Endothelial cell of umbilical vein (primary cell): ENCODE measurements at regions not wholly inside any gene's neighbourhood (a gene's known extent, or its start where the extent isn't known, plus 50 kb on each side); places are given as distances from the start of the nearest gene placed in this dataset.

Experiments
- BruUV-seq: library from RNA; stranded (reverse); fragments of 400-500 nt; replicated peaks from 2 replicates; lab custom pipeline; 2021; lab: Mats Ljungman, UMichigan
- CTCF ChIA-PET: fragments of 300-600, 350-600 bp; sonication (Branson Sonifier 250); formaldehyde crosslinking; loops from one replicate; lab custom pipeline; 2021; ENCODE audit warnings: antibody characterized with exemption, inconsistent platforms; lab: Charles Lee
- POLR2A ChIA-PET: fragments of 300-600, 350-600 bp; sonication (Branson Sonifier 250); formaldehyde crosslinking; loops from one replicate; lab custom pipeline; 2021; ENCODE audit warnings: antibody characterized with exemption, inconsistent platforms; lab: Charles Lee
- DNase-seq: peaks from one replicate; pipeline ENCODE4 v3.0.0-alpha.2; 2011; ENCODE audit warnings: low read depth, low spot score
- FAIRE-seq: peaks from 2 replicates; lab custom pipeline; 2011; peaks lifted over from hg19 to GRCh38; lab: Jason Lieb, UNC
- H2AFZ ChIP-seq: 2 replicates; pipeline ENCODE4 v1.6.0; 2012; ENCODE audit warnings: low read depth, low read length, control low read depth, inconsistent platforms
- H3K27ac ChIP-seq: 2 replicates; pipeline ENCODE4 v1.5.1; 2011; ENCODE audit warnings: low read depth, mild to moderate bottlenecking, control low read depth, low read length, moderate library complexity; ENCODE audit not compliant: insufficient read depth
- H3K27me3 ChIP-seq, 2 experiments: 2 replicates each; pipeline versions ENCODE4 v1.6.0 to v1.6.1; 2011; ENCODE audit warnings: low read length in 2 of 2, mixed read lengths in 1 of 2; ENCODE audit not compliant: control insufficient read depth in 2 of 2, insufficient read depth in 2 of 2
- H3K36me3 ChIP-seq, 2 experiments: 2 replicates in 1 of 2; 3 replicates in 1 of 2; pipeline ENCODE4 v1.5.1; 2011; ENCODE audit warnings: low read length in 2 of 2, mild to moderate bottlenecking in 1 of 2, moderate library complexity in 1 of 2; ENCODE audit not compliant: control insufficient read depth in 2 of 2, insufficient read depth in 2 of 2; ENCODE audit errors: extremely low read depth in 1 of 2
- H3K4me1 ChIP-seq: 3 replicates; pipeline ENCODE4 v1.5.1; 2011; ENCODE audit warnings: mild to moderate bottlenecking, low read length; ENCODE audit not compliant: control insufficient read depth, insufficient read depth; ENCODE audit errors: extremely low read depth
- H3K4me2 ChIP-seq: 2 replicates; pipeline ENCODE4 v1.6.1; 2011; ENCODE audit warnings: low read length, control low read depth, mixed read lengths; ENCODE audit not compliant: insufficient read depth
- H3K4me3 ChIP-seq, 3 experiments: fragments of 200-600 bp in 1 of 3; sonication (generic), shearing (Covaris generic) in 1 of 3; replicated peaks in 1 of 3; 2 replicates each; pipeline ENCODE4 v1.5.1; 2011 to 2016; ENCODE audit warnings: control low read depth in 3 of 3, low read length in 3 of 3, mild to moderate bottlenecking in 2 of 3, inconsistent platforms in 1 of 3, low read depth in 1 of 3, moderate library complexity in 1 of 3; ENCODE audit not compliant: insufficient read depth in 1 of 3
- H3K79me2 ChIP-seq: 2 replicates; pipeline ENCODE4 v1.6.0; 2012; ENCODE audit warnings: low read length, inconsistent platforms; ENCODE audit not compliant: control insufficient read depth, insufficient read depth
- H3K9ac ChIP-seq: replicated peaks from 2 replicates; pipeline ENCODE3; 2011; ENCODE audit warnings: low read length, control low read depth; ENCODE audit not compliant: insufficient read depth; ENCODE audit errors: extremely low read depth
- H3K9me1 ChIP-seq: replicated peaks from 3 replicates; pipeline ENCODE4 v1.6.0; 2011; ENCODE audit warnings: mild to moderate bottlenecking, low read length; ENCODE audit not compliant: control insufficient read depth, insufficient read depth; ENCODE audit errors: extremely low read depth
- H3K9me3 ChIP-seq: replicated peaks from 2 replicates; pipeline ENCODE4 v1.5.1; 2012; ENCODE audit warnings: low read length, inconsistent platforms; ENCODE audit not compliant: control insufficient read depth, insufficient read depth
- H4K20me1 ChIP-seq: replicated peaks from 2 replicates; pipeline ENCODE3; 2011; ENCODE audit warnings: mild to moderate bottlenecking, low read length; ENCODE audit not compliant: control insufficient read depth, insufficient read depth; ENCODE audit errors: extremely low read depth
- CTCF ChIP-seq, 2 donors: IDR thresholded peaks; 1 replicate in 1 of 2; 2 replicates in 1 of 2; pipeline ENCODE4 v1.5.1; 2011; ENCODE audit warnings: low read length in 2 of 2, mild to moderate bottlenecking in 2 of 2, moderate library complexity in 2 of 2, control low read depth in 1 of 2, inconsistent platforms in 1 of 2, low read depth in 1 of 2; ENCODE audit not compliant: insufficient read depth in 1 of 2; ENCODE audit errors: extremely low read depth in 1 of 2
- EZH2 ChIP-seq: IDR thresholded peaks from 2 replicates; pipeline ENCODE4 v1.6.1; 2012; ENCODE audit warnings: borderline replicate concordance, low read depth, mild to moderate bottlenecking, moderate library complexity, low read length, inconsistent platforms; ENCODE audit not compliant: severe bottlenecking
- FOS ChIP-seq: IDR thresholded peaks from 2 replicates; pipeline ENCODE4 v1.6.1; 2011; ENCODE audit warnings: mild to moderate bottlenecking, low read length, moderate library complexity, borderline replicate concordance; ENCODE audit not compliant: insufficient read depth
- GATA2 ChIP-seq: IDR thresholded peaks from 2 replicates; pipeline ENCODE4 v1.7.0; 2011; ENCODE audit warnings: low read depth, mild to moderate bottlenecking, moderate library complexity, mixed read lengths, low read length; ENCODE audit not compliant: insufficient read length, insufficient read depth
- JUN ChIP-seq: IDR thresholded peaks from 2 replicates; pipeline ENCODE4 v1.6.1; 2011; ENCODE audit warnings: borderline replicate concordance, low read depth; ENCODE audit not compliant: insufficient read length, insufficient read depth
- MAX ChIP-seq: IDR thresholded peaks from 2 replicates; pipeline ENCODE4 v1.6.1; 2011; ENCODE audit not compliant: insufficient read depth, insufficient read length
- MYC ChIP-seq: IDR thresholded peaks from one replicate; pipeline ENCODE4 v1.6.1; 2011; ENCODE audit warnings: mild to moderate bottlenecking, low read depth, low read length
- POLR2A ChIP-seq: IDR thresholded peaks from 2 replicates; pipeline ENCODE4 v1.6.1; 2012; ENCODE audit warnings: low read depth, mild to moderate bottlenecking, control low read depth, low read length
- POLR2AphosphoS5 ChIP-seq: IDR thresholded peaks from 2 replicates; pipeline ENCODE4 v1.6.1; 2012; ENCODE audit warnings: low read depth, mild to moderate bottlenecking, control low read depth, low read length, moderate library complexity; ENCODE audit not compliant: insufficient read depth
- dilution Hi-C: fragments of 300-500 bp; cut with MboI; formaldehyde crosslinking; loops from one replicate; pipeline ENCODE4 v1.15.0; 2019; ENCODE audit warnings: low sequenced_read_pairs; ENCODE audit not compliant: extremely low pct_ligation_motif_present
- intact Hi-C: fragments of 100-400 bp; cut with micrococcal nuclease; formaldehyde crosslinking; loops from one replicate; pipeline ENCODE4 v1.10.0; 2022

- no TSS peak for BruUV-seq
- ChIA-PET POLR2A (no interaction called here), CTCF (interaction anchor here (1.5 kb wide), 2 partner anchors 14 to 83 kb away, joined by 3 read pairs; no protein-coding TSS in a partner anchor)
- Histone ChIP-seq H3K9me1 (no peaks in the 10 kb centered on the region), H3K4me3 (no peak overlapping the region), H3K9ac (no peak overlapping the region), H3K27me3 (peaks cover 7 to 16% of the 10 kb centered on the region in 2 experiments), H3K79me2 (no peaks in the 10 kb centered on the region), H3K9me3 (no peaks in the 10 kb centered on the region), H3K4me2 (no peak overlapping the region), H4K20me1 (no peaks in the 10 kb centered on the region), H2AFZ (no peak overlapping the region), H3K36me3 (no peaks in the 10 kb centered on the region), H3K27ac (no peak overlapping the region), H3K4me1 (no peaks in the 10 kb centered on the region)
- DNase-seq (no peak), FAIRE-seq (no peak)
- TF ChIP-seq MAX (no peak), MYC (no peak), JUN (no peak), POLR2A (no peak), POLR2AphosphoS5 (no peak), GATA2 (no peak), CTCF (IDR thresholded peaks at IDR 0.05; ENCODE audit: extremely low read depth in 1 of 2, insufficient read depth in 1 of 2, low read depth in 1 of 2, low read length in 2 of 2) (no peak), EZH2 (no peak), FOS (no peak)
- dilution Hi-C loops, result no loop called here
- intact Hi-C loops, result no loop called here
These were observed 59.7 kb downstream of the SCG2 start for GRCh38 chr2:223542501-223542900.
